Activated naive CD4-positive, alpha-beta T cell treated with anti-CD3 and anti-CD28 coated beads, Interleukin-2, amount 10 ng/mL, durations not matched to agents 7 days and 5 days (primary cell): ENCODE measurements at regions not wholly inside any gene's neighbourhood (a gene's known extent, or its start where the extent isn't known, plus 50 kb on each side); places are given as distances from the start of the nearest gene placed in this dataset.
"Not testable (repeated sequence)": the region's sequence is repeated elsewhere in the genome, so short reads cannot be mapped to it uniquely, and the experiment has no call there.

ENCODE experiments used
- CTCF ChIA-PET: fragments of 350-600 bp; sonication (Branson Sonifier 250); formaldehyde crosslinking; loops from one replicate; lab custom pipeline; 2021; ENCODE audit warnings: antibody characterized with exemption; lab: Charles Lee
- DNase-seq: peaks from one replicate; pipeline ENCODE4 v3.0.0-alpha.2; 2020
- H3K27ac Mint-ChIP-seq: one replicate; pipeline ENCODE4 v1.8.0; 2021; ENCODE audit warnings: mild to moderate bottlenecking, moderate library complexity, mixed read lengths
- H3K27me3 Mint-ChIP-seq: one replicate; pipeline ENCODE4 v1.8.0; 2021; ENCODE audit warnings: mild to moderate bottlenecking, mixed read lengths
- H3K36me3 Mint-ChIP-seq: one replicate; pipeline ENCODE4 v1.8.0; 2021; ENCODE audit warnings: mixed read lengths
- H3K4me1 Mint-ChIP-seq: one replicate; pipeline ENCODE4 v1.8.0; 2021; ENCODE audit warnings: mixed read lengths
- H3K4me3 Mint-ChIP-seq: one replicate; pipeline ENCODE4 v1.8.0; 2021; ENCODE audit warnings: mild to moderate bottlenecking, moderate library complexity, mixed read lengths
- H3K9me3 Mint-ChIP-seq: one replicate; pipeline ENCODE4 v1.8.0; 2021; ENCODE audit warnings: mixed read lengths

GRCh38 chr10:111578076-111578475, 501.2 kb downstream of the ADRA2A start:
- H3K27ac Mint-ChIP-seq = no peak overlapping the region
- no peaks in the 10 kb centered on the region for H3K36me3 Mint-ChIP-seq
- no peak overlapping the region for H3K4me3 Mint-ChIP-seq
- peaks cover 2% of the 10 kb centered on the region for H3K9me3 Mint-ChIP-seq
- H3K4me1 Mint-ChIP-seq = no peaks in the 10 kb centered on the region
- CTCF ChIA-PET = no interaction called here
- DNase-seq = no peak
- no peaks in the 10 kb centered on the region for H3K27me3 Mint-ChIP-seq

- H3K27ac Mint-ChIP-seq = no peak overlapping the region
- H3K9me3 Mint-ChIP-seq = peaks cover 5% of the 10 kb centered on the region
- no peaks in the 10 kb centered on the region for H3K36me3 Mint-ChIP-seq
- no peak for DNase-seq
- H3K27me3 Mint-ChIP-seq = no peaks in the 10 kb centered on the region
- CTCF ChIA-PET = no interaction called here
- no peak overlapping the region for H3K4me3 Mint-ChIP-seq
- no peaks in the 10 kb centered on the region for H3K4me1 Mint-ChIP-seq
Observed at GRCh38 chr10:111579473-111579872, 502.6 kb downstream of the ADRA2A start.

DNA sequence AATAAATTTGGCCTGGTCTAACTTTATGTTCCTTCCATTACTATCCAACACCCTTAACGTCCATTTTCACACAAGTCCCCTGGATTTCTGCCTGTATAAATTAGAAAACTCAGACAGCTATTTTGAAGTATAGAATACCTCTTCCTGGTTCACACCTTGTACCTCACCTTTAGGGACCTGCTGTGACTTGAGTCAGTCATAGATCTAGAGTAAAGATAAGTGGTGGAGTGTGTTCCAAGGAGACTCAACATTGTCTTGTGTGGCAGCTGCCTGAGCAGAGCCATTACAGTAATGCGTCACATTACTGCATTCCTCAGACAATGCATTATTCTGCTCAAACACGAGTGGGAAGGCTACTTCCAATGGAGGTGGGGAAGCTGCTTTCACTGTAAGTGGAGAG, 513.9 kb downstream of the ADRA2A start:
- H3K9me3 Mint-ChIP-seq = no peaks in the 10 kb centered on the region
- CTCF ChIA-PET = no interaction called here
- no peak overlapping the region for H3K4me3 Mint-ChIP-seq
- no peaks in the 10 kb centered on the region for H3K4me1 Mint-ChIP-seq
- no peak overlapping the region for H3K27ac Mint-ChIP-seq
- H3K36me3 Mint-ChIP-seq = no peaks in the 10 kb centered on the region
- H3K27me3 Mint-ChIP-seq = no peaks in the 10 kb centered on the region
- no peak for DNase-seq

- H3K4me1 Mint-ChIP-seq = no peaks in the 10 kb centered on the region
- no peak for DNase-seq
- no peak overlapping the region for H3K4me3 Mint-ChIP-seq
- CTCF ChIA-PET = no interaction called here
- H3K9me3 Mint-ChIP-seq = no peaks in the 10 kb centered on the region
- no peak overlapping the region for H3K27ac Mint-ChIP-seq
- H3K36me3 Mint-ChIP-seq = no peaks in the 10 kb centered on the region
- no peaks in the 10 kb centered on the region for H3K27me3 Mint-ChIP-seq
Observed at GRCh38 chr10:111593578-111593977, 516.7 kb downstream of the ADRA2A start.

- Mint-ChIP-seq H3K4me1 (no peaks in the 10 kb centered on the region), H3K27ac (no peak overlapping the region), H3K4me3 (no peak overlapping the region), H3K36me3 (no peaks in the 10 kb centered on the region), H3K27me3 (no peaks in the 10 kb centered on the region), H3K9me3 (no peaks in the 10 kb centered on the region)
- no peak for DNase-seq
- CTCF ChIA-PET = no interaction called here
Observed at GRCh38 chr10:111595173-111595572, 518.3 kb downstream of the ADRA2A start.

DNA sequence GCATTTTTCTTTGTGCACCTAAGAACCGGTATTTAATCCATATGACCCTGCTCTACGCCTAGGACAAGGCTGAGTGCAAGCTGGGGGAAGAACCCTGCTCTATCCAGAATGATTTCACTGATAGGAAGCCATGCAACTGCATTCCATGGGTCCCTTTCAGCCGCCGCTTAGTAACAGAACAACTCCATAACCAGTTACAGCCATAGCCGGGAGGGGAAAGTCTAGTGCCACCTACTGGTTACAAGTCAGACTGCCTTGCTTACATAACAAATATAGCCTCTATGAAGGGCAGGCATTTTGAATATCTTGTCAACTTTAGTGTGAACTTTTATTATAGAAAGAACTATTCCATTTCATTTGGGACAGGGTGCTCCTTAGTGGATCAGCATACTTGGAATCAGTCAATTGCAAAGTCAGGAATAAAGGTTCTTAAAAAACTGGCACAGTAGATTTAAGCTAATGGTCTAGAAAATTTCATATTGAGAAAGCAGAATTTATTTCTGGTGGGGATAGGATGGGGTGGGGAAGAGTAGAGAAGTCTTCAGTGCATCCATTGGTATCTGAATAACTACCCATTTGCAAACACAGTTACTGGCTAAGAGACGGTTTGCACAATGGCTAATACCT, 521.7 kb downstream of the ADRA2A start:
- Mint-ChIP-seq H3K9me3 (no peaks in the 10 kb centered on the region), H3K4me3 (no peak overlapping the region), H3K27ac (no peak overlapping the region), H3K36me3 (no peaks in the 10 kb centered on the region), H3K4me1 (no peaks in the 10 kb centered on the region), H3K27me3 (no peaks in the 10 kb centered on the region)
- peak; percentile 62 for DNase-seq
- CTCF ChIA-PET = interaction anchor here (0.7 to 2.6 kb wide), 9 partner anchors 9 to 988 kb away, joined by 3 to 17 read pairs (median 3); partner anchors contain the start of gene ADRA2A

- no peaks in the 10 kb centered on the region for H3K27me3 Mint-ChIP-seq
- H3K27ac Mint-ChIP-seq = no peak overlapping the region
- H3K4me3 Mint-ChIP-seq = no peak overlapping the region
- CTCF ChIA-PET = interaction anchor here (1.1 to 2.6 kb wide), 4 partner anchors 8 to 989 kb away, joined by 3 to 17 read pairs (median 4); partner anchors contain the start of gene ADRA2A
- no peaks in the 10 kb centered on the region for H3K36me3 Mint-ChIP-seq
- no peaks in the 10 kb centered on the region for H3K9me3 Mint-ChIP-seq
- H3K4me1 Mint-ChIP-seq = no peaks in the 10 kb centered on the region
- no peak for DNase-seq
Observed at GRCh38 chr10:111599943-111600342, 523.1 kb downstream of the ADRA2A start.

DNA sequence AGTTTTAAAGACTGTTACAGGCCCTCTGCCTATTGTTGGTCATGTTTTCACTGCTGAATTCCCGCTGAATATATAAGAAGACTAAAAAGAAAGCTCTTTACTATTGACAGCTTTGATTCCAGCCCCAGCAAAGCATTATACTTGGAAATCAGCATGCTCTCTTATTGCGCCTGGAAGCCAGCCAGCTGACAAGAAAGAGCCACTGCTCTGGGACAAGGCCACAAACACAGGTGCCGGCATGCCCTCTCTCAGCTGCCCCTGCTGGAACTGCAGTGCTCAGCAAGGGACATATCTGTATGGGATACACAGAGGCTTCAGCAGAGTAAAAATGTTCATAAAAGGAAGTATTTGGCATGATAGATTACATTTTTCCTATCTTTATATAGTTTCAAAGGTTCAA, 523.9 kb downstream of the ADRA2A start:
- H3K9me3 Mint-ChIP-seq = no peaks in the 10 kb centered on the region
- no peak overlapping the region for H3K4me3 Mint-ChIP-seq
- no peaks in the 10 kb centered on the region for H3K27me3 Mint-ChIP-seq
- H3K4me1 Mint-ChIP-seq = no peaks in the 10 kb centered on the region
- no peak for DNase-seq
- H3K27ac Mint-ChIP-seq = no peak overlapping the region
- CTCF ChIA-PET = no interaction called here
- no peaks in the 10 kb centered on the region for H3K36me3 Mint-ChIP-seq

DNA sequence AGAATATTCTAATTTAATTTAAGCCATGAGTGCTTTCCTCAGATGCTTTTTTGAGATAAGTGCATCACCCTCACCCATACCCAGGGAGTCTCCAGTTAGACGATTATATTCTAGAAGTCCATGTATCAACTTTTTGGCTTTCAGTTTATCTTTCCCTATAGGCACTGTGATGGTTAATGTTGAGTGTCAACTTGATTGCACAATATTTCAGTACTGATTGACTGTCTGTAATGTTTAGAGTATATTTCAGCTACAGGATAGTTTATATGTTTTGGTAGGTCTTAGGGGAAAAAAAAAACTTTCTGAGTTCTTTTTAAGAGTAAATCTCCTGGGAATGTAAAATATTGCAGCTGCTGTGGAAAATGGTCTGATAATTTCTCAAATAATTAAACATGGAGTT, 535.4 kb downstream of the ADRA2A start:
- no peak overlapping the region for H3K27ac Mint-ChIP-seq
- no peak overlapping the region for H3K4me3 Mint-ChIP-seq
- no peaks in the 10 kb centered on the region for H3K36me3 Mint-ChIP-seq
- no peaks in the 10 kb centered on the region for H3K4me1 Mint-ChIP-seq
- CTCF ChIA-PET = interaction anchor here (1.0 kb wide), 1 partner anchor 13 kb away, joined by 3 read pairs; no protein-coding TSS in a partner anchor
- H3K27me3 Mint-ChIP-seq = no peaks in the 10 kb centered on the region
- DNase-seq = no peak
- H3K9me3 Mint-ChIP-seq = no peaks in the 10 kb centered on the region

- Mint-ChIP-seq H3K36me3 (no peaks in the 10 kb centered on the region), H3K4me1 (no peaks in the 10 kb centered on the region), H3K4me3 (no peak overlapping the region), H3K9me3 (peaks cover 8% of the 10 kb centered on the region), H3K27ac (no peak overlapping the region), H3K27me3 (no peaks in the 10 kb centered on the region)
- CTCF ChIA-PET = no interaction called here
- no peak for DNase-seq
Observed at GRCh38 chr10:111634191-111634590, 549.4 kb downstream of the GPAM start.

DNA sequence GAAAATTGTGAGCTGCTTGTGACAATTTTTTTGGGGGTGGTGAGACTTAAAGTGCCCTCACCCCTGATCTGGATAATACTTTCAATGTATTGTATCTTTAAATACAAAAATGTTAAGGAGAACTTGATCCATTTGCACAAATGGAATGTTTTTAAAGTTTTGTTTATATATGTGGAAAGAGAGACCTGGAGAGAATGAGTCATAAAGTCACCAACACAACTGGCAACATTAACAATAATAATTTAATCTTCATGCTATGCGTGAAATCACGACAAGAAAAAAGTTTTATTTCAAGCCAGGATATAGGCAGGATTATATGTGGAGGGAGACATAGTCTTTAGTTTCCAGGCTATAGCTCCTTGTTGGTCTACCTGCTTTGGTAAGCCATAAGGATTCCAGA, 537.5 kb downstream of the GPAM start:
- no peak for DNase-seq
- Mint-ChIP-seq H3K27ac (no peak overlapping the region), H3K36me3 (no peaks in the 10 kb centered on the region), H3K27me3 (no peaks in the 10 kb centered on the region), H3K9me3 (peaks cover 19% of the 10 kb centered on the region), H3K4me1 (no peaks in the 10 kb centered on the region), H3K4me3 (no peak overlapping the region)
- CTCF ChIA-PET = no interaction called here

DNA sequence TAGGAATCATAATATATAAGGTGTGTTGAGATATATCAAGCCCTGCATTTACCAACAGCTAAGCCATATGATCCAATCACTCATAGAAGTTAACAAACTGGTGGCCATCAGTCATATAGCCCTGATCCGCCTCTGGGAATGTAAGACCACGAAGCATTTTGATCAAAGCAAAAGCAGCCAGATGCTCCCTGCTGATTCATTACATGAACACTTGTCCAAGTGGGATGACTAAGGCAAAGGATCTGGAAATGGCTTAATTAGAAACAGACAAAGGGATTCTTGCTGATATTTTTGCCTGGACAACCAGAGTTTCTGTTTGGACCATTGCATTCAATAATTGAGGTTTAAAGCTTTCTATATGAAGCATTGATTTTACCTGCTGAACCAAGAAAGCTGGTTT, 535.5 kb downstream of the GPAM start:
- CTCF ChIA-PET = no interaction called here
- DNase-seq = no peak
- Mint-ChIP-seq H3K36me3 (no peaks in the 10 kb centered on the region), H3K9me3 (peaks cover 20% of the 10 kb centered on the region), H3K27ac (no peak overlapping the region), H3K4me1 (no peaks in the 10 kb centered on the region), H3K27me3 (no peaks in the 10 kb centered on the region), H3K4me3 (no peak overlapping the region)

GRCh38 chr10:111649080-111649479, 534.5 kb downstream of the GPAM start:
- DNase-seq, H3K36me3 Mint-ChIP-seq, H3K4me3 Mint-ChIP-seq, H3K27me3 Mint-ChIP-seq, H3K4me1 Mint-ChIP-seq, CTCF ChIA-PET, H3K27ac Mint-ChIP-seq: not testable (repeated sequence)
- H3K9me3 Mint-ChIP-seq = peaks cover 20% of the 10 kb centered on the region

GRCh38 chr10:111650088-111650487, 533.5 kb downstream of the GPAM start:
- CTCF ChIA-PET = no interaction called here
- Mint-ChIP-seq H3K27me3 (no peaks in the 10 kb centered on the region), H3K9me3 (peaks cover 20% of the 10 kb centered on the region), H3K36me3 (no peaks in the 10 kb centered on the region), H3K4me3 (no peak overlapping the region), H3K4me1 (no peaks in the 10 kb centered on the region), H3K27ac (no peak overlapping the region)
- DNase-seq = no peak

- H3K4me3 Mint-ChIP-seq = no peak overlapping the region
- no peaks in the 10 kb centered on the region for H3K27me3 Mint-ChIP-seq
- CTCF ChIA-PET = no interaction called here
- no peak for DNase-seq
- H3K9me3 Mint-ChIP-seq = peaks cover 2% of the 10 kb centered on the region
- H3K36me3 Mint-ChIP-seq = no peaks in the 10 kb centered on the region
- no peak overlapping the region for H3K27ac Mint-ChIP-seq
- no peaks in the 10 kb centered on the region for H3K4me1 Mint-ChIP-seq
Observed at GRCh38 chr10:111656066-111656465, 527.5 kb downstream of the GPAM start.
